Heart left ventricle (tissue), 13 donors: ENCODE measurements at regions not wholly inside any gene's neighbourhood (a gene's known extent, or its start where the extent isn't known, plus 50 kb on each side); places are given as distances from the start of the nearest gene placed in this dataset.

ENCODE experiments used
- POLR2A ChIP-seq, 2 donors: fragments of 450-650 bp; IDR thresholded peaks; one replicate each; pipeline ENCODE4 v1.6.1; 2017; ENCODE audit warnings: antibody characterized with exemption in 2 of 2, mild to moderate bottlenecking in 2 of 2, moderate library complexity in 2 of 2
- TF ChIP-seq, protein P1 (sequence below), 12 donors: fragments of 200-600 bp; sonication (generic) in 4 of 12; IDR thresholded peaks; one replicate each; pipeline versions ENCODE4 v1.5.0 to v1.8.0; 2018 to 2022; ENCODE audit warnings: antibody characterized with exemption in 12 of 12, mild to moderate bottlenecking in 5 of 12
- donor health status: ischemic (EF 13 %, LVEDD 7.1; RV severe dilation, severe dysfunction).
- donor health status: DM: no; HTN: yes; CAD: no.
- donor health status: DM: no; HTN: no; CAD: no.
- donor health status: ischemic (EF 25% LVEDD 6.9; RV normal size, moderate dysfunction).
- donor health status: ischemic (EF 25% LVEDD 5.7; RV mildly dilated, moderate dysfunction).
- donor health status: ischemic (EF 35%, LVEDD 5.7; RV mildly dilated, moderate dysfunction).
- donor health status: nonischemic (EF 11% LVEDD 7.7; RV severe dilation, severe dysfunction).
- donor health status: DM: yes; HTN: yes; CAD: no.
- donor health status: PGD.
- donor health status: ischemic (EF 29% LVEDD 5.4; RV normal size, mild dysfunction).
- donor health status: nonischemic (EF 23%, LVEDD 6.1; RV moderate dilation, normal function).

DNA sequence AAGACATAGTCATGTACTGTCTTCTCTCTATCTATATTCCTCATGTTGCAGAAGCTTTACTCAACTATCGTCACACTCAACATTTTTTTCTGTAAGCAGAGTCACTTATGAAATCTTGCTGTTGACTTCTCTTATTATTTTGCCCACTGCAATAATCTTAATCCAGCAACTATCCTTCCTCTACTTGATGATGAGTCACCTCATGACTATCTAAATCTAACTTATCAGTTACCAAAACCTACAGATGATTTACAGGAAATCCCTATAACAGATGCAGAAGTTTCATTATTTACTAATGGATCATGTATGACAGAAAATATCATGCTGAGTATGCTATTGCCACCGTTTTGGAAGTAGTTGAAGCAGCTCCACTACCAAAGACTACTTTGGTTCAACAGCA is 378.9 kb downstream of the DUSP10 start:
- TF ChIP-seq POLR2A (IDR thresholded peaks at IDR 0.05) = no peak
- TF ChIP-seq, protein P1, sequence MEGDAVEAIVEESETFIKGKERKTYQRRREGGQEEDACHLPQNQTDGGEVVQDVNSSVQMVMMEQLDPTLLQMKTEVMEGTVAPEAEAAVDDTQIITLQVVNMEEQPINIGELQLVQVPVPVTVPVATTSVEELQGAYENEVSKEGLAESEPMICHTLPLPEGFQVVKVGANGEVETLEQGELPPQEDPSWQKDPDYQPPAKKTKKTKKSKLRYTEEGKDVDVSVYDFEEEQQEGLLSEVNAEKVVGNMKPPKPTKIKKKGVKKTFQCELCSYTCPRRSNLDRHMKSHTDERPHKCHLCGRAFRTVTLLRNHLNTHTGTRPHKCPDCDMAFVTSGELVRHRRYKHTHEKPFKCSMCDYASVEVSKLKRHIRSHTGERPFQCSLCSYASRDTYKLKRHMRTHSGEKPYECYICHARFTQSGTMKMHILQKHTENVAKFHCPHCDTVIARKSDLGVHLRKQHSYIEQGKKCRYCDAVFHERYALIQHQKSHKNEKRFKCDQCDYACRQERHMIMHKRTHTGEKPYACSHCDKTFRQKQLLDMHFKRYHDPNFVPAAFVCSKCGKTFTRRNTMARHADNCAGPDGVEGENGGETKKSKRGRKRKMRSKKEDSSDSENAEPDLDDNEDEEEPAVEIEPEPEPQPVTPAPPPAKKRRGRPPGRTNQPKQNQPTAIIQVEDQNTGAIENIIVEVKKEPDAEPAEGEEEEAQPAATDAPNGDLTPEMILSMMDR (IDR thresholded peaks at IDR 0.05) = no peak
